ENCODE measurements at regions not wholly inside any gene's neighbourhood (a gene's known extent, or its start where the extent isn't known, plus 50 kb on each side); places are given as distances from the start of the nearest gene placed in this dataset.
"Not testable (repeated sequence)": the region's sequence is repeated elsewhere in the genome, so short reads cannot be mapped to it uniquely, and the experiment has no call there.

DNA sequence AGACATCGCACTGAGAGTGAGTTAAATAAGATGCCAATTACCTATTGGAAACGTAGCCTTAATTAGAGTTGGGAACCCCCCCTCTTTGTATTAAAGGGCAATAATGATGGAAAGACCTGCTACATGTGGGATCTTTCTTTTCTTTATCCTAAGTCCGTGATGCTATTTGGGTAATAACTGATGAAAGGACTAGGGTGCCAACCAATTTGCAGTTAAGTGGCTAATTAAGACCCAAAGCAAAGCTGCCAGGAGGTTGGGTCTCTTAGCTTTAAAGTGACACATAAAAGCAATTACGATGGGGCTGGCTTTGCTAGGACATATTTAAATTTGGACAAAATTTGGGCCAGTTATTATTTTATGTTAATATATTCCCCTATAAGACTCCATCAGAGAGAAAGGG, 728.8 kb downstream of the NR2F1-AS1 start:
- no peak for DNase-seq

DNA sequence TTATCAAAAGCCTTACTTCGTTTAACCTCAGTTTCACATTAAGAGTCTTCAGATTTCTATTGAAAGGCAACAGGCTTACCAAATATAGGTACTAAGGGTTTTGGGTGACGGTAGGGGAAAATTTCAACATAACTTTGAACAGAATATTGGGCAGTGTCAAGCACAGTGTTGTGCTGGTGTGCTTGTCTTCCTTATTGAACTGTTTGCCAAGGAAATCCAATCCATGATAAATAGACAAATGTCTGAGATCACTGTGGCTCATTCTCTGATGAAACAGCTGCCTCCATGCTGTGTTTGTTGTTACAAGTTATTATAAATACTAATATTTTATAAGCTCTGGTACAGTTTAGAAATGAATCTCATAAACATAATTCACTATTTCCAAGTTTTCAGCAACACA, 730.1 kb downstream of the NR2F1-AS1 start:
- DNase-seq, result no peak

DNA sequence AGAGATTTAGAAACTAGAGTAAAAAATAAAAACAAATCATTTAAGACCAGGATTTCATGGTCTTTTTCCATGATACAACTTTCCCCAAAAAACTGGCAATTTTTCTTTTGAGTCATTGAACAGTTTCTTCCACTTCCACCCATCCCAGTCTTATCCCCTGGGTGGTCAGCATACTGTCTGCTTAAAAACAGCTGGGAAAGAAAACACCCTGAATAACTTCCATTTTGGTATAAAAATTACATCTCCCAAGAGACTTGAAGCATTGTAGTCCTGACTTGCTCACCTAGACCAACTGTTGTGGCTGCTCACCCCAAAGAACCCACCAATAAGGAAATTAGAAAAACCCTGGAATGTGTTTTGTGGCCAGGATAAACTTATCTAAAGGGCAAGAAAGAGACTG, 731.3 kb downstream of the NR2F1-AS1 start:
- no peak for DNase-seq

DNA sequence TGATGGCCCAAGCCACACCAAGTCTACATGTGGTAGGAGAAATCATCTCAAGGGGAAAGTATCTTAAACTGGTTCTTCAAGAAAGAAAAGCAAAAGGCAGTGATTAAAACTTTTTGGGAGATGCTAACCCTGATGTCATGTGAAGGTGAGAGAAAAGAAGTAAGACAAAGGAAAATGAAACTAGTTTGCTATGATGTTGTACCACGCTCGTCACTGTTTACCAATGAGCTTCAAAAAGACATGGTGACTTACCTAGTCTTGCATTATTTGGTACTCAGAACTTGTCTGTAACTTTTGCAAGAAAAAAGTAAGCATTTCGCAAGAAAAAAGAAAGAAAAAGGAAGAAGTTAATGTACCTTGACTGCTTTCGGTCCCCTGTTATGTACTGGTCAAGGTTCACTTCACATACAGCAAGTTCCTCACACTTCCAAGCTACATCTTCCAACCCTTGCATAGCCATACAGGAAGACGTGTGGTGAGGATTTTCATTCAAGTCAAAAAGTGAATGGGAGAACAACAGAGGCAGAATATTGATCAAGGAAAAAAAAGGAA, 739.3 kb downstream of the NR2F1-AS1 start:
- DNase-seq, result no peak

DNA sequence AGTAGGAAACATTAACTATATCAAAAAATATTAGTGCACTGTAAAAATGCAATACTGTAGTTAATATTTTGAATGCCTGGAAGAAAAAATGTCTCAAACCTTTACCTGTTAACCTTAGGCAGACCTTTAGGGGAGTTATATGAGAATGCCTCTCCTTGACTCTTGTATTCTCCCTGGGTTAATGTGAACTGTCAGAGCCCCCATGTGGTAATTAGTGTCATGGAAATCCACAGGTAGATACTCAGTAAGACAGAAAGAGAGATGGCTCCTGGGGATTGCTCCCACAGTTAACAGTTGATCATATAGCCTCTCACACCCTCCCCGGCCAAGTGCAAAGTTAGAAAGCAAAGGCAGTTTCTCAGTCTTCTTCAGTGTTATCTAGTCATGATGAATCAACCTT, 742.8 kb downstream of the NR2F1-AS1 start:
- no peak for DNase-seq

DNA sequence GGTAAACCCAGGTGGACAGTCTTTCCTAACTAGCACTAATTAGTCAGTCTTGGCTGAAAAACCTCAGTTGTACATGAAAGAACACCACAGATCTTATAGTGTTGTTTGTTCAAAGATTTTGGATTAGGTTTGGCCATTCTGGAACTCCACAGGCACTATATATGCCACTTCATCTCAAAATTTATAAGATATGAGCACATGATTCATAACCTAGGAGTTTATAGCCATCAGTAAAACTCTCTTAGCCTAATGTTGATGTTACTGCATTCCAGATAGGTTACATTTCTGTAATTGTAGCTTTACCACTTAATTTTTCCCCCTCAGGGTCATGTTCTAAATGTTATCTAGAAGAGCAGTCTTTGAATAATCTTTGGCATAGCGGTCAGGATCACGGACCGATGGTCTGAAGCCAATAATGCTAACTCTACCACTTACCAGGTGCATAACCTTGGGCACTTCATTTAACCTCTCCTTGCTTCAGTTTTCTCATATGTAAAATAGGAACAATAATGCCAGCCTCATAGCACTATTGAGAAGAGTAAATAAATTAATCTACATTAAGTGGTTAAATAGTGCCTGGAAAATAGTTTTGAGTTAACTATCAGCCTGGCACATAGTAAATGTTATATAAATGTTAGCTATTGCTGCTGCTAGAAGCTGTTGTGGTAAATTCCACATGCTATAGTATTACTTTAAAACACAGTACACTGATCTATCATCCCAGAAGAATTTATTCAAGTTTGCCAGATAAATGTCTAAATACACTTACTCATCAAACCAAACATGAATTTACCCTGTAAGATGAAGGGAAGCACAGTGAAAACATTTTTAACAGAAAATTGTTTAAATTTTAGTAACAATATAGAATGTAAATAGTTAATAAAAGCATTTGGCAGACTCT, 743.9 kb downstream of the NR2F1-AS1 start:
- no peak for DNase-seq

DNA sequence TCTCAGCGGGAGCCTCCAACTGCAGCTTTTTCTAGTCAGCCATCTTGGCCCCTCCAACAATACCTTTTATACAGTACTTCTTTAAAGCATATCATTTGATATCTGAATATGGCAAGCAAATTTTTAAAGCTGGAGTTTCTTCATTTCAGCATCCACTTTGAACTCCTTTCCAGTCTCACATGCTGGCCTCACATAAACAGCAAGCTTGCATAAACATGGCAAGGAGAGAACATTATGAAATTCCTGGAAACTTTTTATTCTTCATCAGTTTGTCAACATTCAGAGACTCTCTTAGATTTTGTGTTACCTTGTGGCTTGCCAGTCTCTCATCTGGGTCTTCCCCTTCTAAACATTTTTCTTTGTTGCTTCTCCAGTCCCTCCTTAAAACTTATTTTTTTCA, 745.3 kb downstream of the NR2F1-AS1 start:
- no peak for DNase-seq

DNA sequence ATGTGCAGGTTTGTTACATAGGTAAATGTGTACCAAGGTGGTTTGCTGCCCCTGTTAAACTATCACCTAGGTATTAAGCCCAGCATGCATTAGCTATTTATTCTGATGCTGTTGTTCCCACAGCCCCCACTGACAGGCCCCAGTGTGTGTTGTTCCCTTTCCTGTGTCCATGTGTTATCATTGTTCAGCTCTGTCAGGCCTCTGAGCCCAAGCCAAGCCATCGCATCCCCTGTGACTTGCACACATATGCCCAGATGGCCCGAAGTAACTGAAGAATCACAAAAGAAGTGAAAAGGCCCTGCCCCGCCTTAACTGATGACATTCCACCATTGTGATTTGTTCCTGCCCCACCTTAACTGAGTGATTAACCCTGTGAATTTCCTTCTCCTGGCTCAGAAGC, 757.5 kb downstream of the NR2F1-AS1 start:
- DNase-seq, result not testable (repeated sequence)

DNA sequence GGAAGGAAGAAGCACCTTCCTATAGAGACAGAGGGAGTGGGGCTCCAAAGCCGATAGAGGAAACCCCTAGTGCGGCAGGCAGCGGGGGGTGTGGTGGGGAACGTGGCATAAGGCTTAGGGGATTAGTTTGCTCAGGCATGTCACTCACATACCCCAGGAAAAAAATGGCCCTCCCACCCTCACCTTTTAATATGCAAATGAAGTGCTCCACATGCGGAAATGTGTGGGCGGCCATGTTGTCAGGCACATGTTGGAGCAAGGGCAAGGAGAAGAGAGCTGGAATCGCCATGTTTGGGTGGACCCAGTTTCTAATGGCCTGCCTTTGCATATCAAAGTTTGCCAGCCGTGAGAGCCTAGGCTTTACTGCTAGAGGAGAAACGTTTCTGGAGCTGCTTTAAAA, 758.8 kb downstream of the NR2F1-AS1 start:
- DNase-seq, result no peak

DNA sequence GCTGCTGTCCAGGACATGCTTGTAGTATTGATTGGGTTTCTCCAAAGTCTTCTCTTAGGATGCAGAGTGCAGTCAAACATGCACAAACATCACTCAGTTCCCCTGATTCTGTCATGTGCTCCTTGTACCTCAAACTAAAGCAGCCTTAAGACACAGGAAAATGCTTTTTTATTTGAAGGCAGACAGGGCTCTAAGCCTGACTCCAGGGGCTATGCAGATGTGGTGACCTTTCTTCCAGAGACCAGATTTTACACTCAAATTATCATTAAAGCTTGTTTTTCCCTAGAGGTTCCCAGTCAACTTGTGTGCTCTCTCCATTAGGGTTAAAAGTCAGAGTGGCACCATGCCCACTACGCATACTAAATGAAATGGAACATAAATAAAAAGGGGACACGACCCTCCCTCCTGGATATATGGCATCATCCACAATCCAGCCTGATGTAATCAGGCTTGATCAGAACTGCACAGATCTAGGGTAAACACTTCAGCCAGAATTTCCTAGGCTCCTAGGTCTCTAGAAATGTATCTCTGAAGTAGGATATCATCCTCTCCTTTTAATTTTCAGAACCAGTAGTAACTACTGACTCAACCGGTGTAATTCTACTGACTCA, 771.1 kb downstream of the NR2F1-AS1 start:
- DNase-seq, result no peak

DNA sequence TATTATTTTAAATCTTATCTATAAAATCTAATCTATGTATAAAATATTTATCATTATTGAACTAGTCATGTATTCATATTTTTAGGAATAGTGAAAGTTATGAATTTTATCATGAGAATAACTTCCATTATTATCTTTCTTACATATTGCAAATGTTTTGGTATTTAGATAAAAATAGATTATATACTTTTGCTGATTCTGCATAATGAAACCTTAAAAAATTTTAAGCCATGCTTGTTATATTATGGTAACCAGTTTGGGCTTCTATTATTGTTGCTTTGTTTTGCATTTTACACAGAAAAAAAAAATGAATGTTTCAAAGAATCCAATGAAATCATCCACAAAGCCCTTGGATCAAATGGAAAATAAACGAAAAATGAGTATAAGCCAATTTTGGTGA, 772.5 kb downstream of the NR2F1-AS1 start:
- no peak for DNase-seq

DNA sequence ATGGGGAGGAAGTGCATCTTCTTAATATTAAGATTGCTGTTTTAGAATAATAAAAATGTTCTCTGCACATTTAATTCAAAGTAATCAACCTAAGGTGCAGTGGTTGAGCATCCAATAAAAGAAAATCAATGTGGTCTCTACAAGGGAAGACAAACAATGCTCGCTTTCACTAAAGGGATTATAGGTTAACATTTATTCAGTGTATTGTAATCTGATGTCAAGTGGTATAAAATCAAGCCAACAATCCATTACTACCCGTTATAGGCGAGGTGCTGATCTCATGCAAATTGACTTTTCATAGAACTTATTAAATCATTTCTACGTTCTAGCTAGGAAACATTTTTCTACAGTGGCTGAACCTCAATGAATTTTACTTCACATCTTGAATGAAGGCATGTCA, 773.9 kb downstream of the NR2F1-AS1 start:
- DNase-seq, result no peak

DNA sequence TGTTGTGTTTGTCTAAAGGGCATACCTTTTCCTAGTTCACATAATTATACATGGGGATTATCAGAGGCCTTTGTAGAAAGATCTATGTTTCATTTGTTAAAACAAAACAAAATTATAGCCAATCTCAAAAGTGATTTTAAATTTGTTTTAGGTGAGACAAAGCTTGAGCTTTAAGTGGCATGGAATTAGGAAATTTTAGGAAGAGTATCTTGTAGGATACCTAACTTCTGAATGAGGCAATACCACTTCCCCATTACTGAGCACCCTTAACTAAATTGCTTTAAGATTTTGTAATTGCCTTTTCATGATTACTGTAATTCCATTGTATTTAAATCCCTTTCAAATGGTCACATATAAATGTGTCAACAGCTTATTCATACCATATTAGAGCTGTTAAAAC, 775.6 kb downstream of the NR2F1-AS1 start:
- DNase-seq, result no peak

DNA sequence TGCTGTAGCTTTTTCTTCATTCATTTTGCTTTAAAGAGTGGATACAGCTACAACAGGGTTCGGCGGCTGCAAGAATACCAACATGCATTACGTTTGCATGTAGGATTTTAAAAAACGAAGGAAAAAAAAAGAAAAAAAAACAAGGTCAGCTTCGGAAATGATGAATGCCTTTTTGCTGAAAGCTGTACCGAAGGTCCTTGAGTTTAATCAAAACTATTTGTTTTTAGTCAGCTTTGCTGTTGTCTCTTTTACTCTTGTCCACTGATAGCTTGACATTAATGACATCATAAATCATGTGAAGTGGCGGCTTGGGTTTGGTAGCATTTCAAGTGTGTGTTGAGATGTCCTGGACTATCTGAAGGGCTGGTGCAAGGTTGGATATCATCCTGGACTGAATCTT, 779.1 kb downstream of the NR2F1-AS1 start:
- no peak for DNase-seq

DNA sequence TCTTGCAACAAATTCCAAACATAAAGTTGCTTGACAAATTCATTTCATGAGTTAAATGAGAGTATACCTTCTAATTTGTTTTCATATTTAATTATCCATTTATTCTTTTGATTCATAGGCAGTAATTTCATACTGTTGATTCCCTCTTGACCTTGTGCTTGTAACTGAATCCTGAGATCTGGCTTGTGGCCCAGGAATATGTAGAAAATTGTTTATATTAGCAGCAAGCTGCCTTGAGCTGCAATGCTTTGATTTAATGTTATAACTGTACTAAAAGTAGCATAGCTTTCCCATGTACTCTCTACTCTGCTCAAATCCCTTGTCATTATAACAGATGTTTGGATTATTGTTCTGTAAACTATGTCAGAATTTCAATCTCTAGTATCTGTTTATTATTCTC, 780.7 kb downstream of the NR2F1-AS1 start:
- DNase-seq, result no peak

DNA sequence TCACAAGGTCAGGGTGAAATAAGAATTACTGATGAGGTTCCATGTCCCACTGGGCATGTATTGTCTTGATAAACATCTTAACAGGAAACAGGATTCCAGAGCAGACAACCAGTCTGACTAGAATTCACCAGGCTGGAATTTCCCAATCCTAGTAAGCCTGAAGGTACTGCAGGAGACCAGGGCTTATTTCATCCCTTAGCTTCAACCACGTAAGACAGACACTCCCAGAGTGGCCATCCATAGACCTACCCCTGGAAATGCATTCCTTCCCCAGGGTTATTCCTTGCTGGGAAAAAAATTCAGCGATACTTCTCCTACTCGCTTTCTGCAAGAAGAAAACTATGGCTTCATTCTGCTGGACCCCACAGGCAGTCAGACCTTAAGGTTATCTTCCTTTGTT, 785.4 kb downstream of the NR2F1-AS1 start:
- no peak for DNase-seq

DNA sequence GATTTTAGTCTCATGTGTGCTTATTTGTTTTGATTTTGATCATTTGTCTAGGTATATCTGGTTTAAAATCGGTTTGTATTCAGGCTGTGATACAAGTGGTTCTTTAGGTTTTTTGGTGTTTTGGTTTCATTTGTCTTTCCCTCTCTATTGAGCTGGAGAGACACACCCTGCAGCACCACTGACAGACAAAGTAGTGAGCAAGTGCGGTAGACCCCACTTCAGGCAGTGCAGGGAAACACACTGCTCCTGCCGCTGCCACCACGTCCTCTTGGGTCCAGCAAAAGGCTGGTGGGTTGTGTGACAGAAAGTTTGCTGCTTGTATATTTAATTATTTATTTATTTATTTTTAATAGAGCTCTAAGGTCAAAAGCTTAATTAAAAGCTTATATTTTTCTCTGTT, 801.0 kb downstream of the NR2F1-AS1 start:
- no peak for DNase-seq

DNA sequence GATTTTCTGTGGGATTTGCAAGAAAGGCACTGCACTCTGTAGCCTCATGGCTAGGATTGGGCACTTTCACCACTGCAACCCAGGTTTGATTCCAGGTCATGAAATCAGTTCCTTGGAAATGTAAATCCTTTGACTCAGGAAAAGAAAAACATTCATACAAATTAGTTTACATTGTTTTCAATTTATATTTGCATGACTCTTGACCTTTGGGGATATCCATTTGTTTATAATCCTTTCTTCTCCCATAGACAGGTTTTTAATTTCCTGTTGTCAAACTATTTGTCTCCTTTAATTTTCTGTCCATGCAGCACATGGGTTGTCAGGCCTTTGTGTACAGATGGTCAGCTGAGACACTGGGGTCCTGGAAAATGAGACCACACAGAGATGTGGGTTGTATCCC, 801.5 kb downstream of the NR2F1-AS1 start:
- DNase-seq, result no peak

DNA sequence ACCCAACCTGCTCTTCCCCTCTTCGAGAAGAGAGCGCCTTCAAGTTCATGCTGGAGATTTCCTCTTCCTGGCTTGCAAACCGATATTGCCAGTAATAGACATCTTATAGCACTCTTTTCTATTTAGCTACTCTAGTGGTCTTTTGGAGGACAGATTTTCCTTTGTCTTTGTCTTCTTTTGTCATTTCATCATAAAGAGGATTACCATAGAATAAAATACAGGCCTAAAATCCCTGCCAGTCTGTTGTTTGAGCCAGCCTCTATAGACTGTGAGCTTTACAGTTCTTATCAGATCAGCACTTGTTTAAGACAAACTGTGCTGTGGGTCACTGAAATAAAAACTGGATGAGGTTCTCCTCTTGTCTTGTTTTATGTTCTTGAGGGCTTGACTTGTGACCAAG, 802.8 kb downstream of the NR2F1-AS1 start:
- DNase-seq, result no peak

DNA sequence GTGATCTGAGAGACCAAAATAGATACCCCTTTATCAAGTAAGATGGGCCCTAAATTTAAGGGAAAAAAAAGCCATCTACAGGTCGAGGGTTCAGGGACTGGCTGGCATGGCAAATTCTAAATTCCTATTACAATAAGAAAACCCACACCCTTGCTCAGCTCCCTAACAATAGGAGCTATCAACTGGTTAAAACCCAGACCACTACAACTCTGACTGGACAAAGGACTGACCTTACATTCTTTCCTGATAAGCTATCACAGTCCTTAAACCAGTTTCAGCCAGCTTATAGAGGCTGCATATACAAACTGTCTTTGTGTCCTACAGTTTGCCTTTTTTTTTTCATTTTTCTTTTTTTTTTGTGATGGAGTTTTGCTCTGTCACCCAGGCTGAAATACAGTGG, 803.6 kb downstream of the NR2F1-AS1 start:
- DNase-seq, result no peak

DNA sequence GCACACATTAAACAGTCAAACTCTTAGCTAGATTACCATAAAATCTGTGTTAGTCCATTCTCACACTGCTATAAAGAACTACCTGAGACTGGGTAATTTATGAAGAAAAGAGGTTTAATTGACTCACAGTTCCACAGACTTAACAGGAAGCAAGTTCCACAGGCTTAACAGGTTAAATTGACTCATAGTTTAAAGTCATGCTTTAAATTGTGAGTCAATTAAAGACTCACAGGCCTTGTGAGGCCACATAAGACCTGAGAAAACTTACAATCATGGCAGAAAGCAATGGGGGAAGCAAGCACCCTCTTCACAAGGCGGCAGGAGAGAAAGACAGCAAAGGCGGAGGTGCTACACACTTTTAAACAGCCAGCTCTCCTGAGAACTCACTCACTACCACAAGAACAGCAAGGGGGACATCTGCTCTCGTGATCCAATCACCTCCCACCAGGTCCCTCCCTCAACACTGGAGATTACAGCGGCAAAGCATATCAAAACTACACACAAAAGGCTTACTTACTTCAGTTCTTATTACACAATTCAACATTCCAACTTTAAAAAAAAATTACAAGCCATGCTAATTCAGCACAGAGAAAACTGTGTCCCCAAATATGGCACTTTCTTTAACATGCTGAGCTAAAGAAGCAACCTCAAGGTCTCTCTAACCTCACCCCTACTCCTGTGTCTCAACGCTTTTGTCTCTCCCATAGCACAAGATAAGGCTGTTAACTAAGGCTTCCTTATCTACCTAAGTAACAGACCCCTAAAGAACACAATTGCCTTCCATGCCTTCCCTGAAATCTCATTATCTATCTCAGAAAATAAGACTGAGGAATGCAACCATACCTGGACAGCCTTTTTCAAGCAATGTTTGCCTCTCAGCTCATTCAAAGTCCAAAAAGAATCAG, 805.1 kb downstream of the NR2F1-AS1 start:
- DNase-seq, result no peak

DNA sequence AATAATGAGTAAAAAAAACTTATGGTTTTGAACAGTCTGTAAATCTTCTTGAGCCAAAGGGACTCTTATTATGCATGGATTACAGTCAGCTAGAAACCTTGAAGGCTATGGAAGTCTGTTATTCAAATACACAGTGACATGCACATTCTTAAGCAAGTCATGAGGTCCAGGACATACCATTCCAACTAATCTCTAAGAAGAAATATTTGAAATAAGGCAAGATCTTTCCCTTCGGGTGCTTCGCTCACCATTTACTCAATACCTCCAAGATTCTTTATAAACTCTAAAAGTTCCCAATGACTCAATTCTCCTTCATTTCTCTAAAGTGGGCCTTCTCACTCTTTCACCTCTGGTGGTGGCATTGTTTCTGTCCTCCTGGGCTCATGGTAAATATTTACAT, 811.0 kb downstream of the NR2F1-AS1 start:
- no peak for DNase-seq

DNA sequence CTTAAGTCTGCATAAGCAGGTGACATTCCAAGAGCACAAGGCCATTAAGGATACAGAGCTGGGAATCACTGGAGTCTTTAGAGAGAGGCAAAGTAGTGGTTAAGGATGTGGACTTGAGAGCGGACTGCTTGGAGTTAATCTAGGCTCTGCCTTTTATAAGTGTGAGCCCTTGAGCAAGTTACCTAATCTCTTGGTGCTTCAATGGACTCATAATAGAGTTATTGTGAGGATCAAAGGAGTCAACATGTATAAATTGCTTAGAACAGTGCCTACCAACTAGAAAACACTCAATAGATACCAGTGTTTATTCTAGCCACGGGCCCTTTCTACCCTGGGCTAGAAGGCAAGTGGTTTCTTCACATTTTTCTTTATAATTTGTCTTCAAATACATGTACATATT, 819.4 kb downstream of the NR2F1-AS1 start:
- no peak for DNase-seq

All from activated effector memory CD4-positive, alpha-beta T cell treated with anti-CD3 and anti-CD28 coated beads, Interleukin-2, amount 50 U/mL, for 16 hours (primary cell).